ENCODE measurements at regions not wholly inside any gene's neighbourhood (a gene's known extent, or its start where the extent isn't known, plus 50 kb on each side); places are given as distances from the start of the nearest gene placed in this dataset.

- DNase-seq (ENCODE audit: low spot score) = no peak
These were observed 56.1 kb upstream of the ID3 start for GRCh38 chr1:23615423-23615822.

GRCh38 chr1:23614032-23614660, 54.8 kb upstream of the ID3 start:
- no peak for DNase-seq (ENCODE audit: low spot score)

GRCh38 chr1:23613191-23614031, 54.1 kb upstream of the ID3 start:
- no peak for DNase-seq (ENCODE audit: low spot score)

GRCh38 chr1:23611601-23612327, 52.5 kb upstream of the ID3 start:
- DNase-seq (ENCODE audit: low spot score) = no peak

- DNase-seq (ENCODE audit: low spot score) = no peak
These were observed 51.4 kb upstream of the ID3 start for GRCh38 chr1:23610677-23611076.

GRCh38 chr1:23609971-23610370, 50.7 kb upstream of the ID3 start:
- no peak for DNase-seq (ENCODE audit: low spot score)

Measured in A172 (cell line).